NT2/D1 (cell line): ENCODE measurements at regions not wholly inside any gene's neighbourhood (a gene's known extent, or its start where the extent isn't known, plus 50 kb on each side); places are given as distances from the start of the nearest gene placed in this dataset.

Source experiments
- SUZ12 ChIP-seq: IDR thresholded peaks from 2 replicates; pipeline ENCODE4 v1.6.1; 2011; ENCODE audit not compliant: insufficient read length, insufficient read depth; ENCODE audit errors: extremely low read depth
- YY1 ChIP-seq: IDR thresholded peaks from 2 replicates; pipeline ENCODE4 v1.6.1; 2011; ENCODE audit not compliant: insufficient read length, insufficient read depth
- ZNF274 ChIP-seq: IDR thresholded peaks from 2 replicates; pipeline ENCODE4 v1.6.1; 2011; ENCODE audit warnings: mild to moderate bottlenecking, low read depth, low read length

GRCh38 chr16:9417898-9418297, 326.5 kb downstream of the HAPSTR1 start:
- no peak for TF ChIP-seq ZNF274
- TF ChIP-seq YY1: no peak
- no peak for TF ChIP-seq SUZ12
